GM12878 (cell line): ENCODE measurements at regions not wholly inside any gene's neighbourhood (a gene's known extent, or its start where the extent isn't known, plus 50 kb on each side); places are given as distances from the start of the nearest gene placed in this dataset.

Experiments
- ATAC-seq: fragments of 200-7000 bp; cut with Tn5 transposase; 3 replicates; pipeline ENCODE4 v1.9.1; 2020; ENCODE audit warnings: mild to moderate bottlenecking, moderate library complexity
- BruUV-seq: library from RNA; stranded (reverse); fragments of 400-500 nt; replicated peaks from 2 replicates; lab custom pipeline; 2021; lab: Mats Ljungman, UMichigan
- CTCF ChIA-PET: fragments of 300-600 bp; sonication (Branson Sonifier 250); formaldehyde crosslinking; extraction: SDS; loops from one replicate; lab custom pipeline; 2021; ENCODE audit warnings: inconsistent platforms; lab: Yijun Ruan, JAX
- POLR2A ChIA-PET: fragments of 350-600 bp; formaldehyde crosslinking; extraction: SDS; loops from one replicate; lab custom pipeline; 2021; ENCODE audit warnings: inconsistent platforms; lab: Charles Lee
- RAD21 ChIA-PET: fragments of 300-600 bp; sonication (Branson Sonifier 250); formaldehyde crosslinking; loops from one replicate; lab custom pipeline; 2023; ENCODE audit warnings: antibody characterized with exemption; ENCODE audit not compliant: unreplicated experiment; lab: Charles Lee
- SMC1A ChIA-PET: fragments of 300-600 bp; sonication (Branson Sonifier 250); formaldehyde crosslinking; loops from one replicate; lab custom pipeline; 2023; ENCODE audit not compliant: unreplicated experiment, uncharacterized antibody; lab: Charles Lee
- DNase-seq: peaks from one replicate; pipeline ENCODE4 v3.0.0-alpha.2; 2011; ENCODE audit warnings: low read depth, low spot score
- FAIRE-seq: peaks from 3 replicates; lab custom pipeline; 2011; peaks lifted over from hg19 to GRCh38; lab: Jason Lieb, UNC
- H2AFZ ChIP-seq: 2 replicates; pipeline ENCODE4 v1.6.0; 2011; ENCODE audit warnings: low read depth, low read length, control low read depth; ENCODE audit not compliant: control insufficient read depth
- H3K27ac ChIP-seq: 2 replicates; pipeline ENCODE4 v1.5.1; 2011; ENCODE audit warnings: control low read depth; ENCODE audit not compliant: control insufficient read depth, insufficient read depth
- H3K27me3 ChIP-seq, 2 experiments: replicated peaks in 1 of 2; 2 replicates each; pipeline versions ENCODE4 v1.6.0 to v1.6.1; 2011; ENCODE audit warnings: low read length in 1 of 2; ENCODE audit not compliant: control insufficient read depth in 2 of 2, insufficient read depth in 2 of 2
- H3K36me3 ChIP-seq, 2 experiments: 2 replicates each; pipeline ENCODE4 v1.5.1; 2011; ENCODE audit warnings: low read length in 1 of 2; ENCODE audit not compliant: control insufficient read depth in 2 of 2, insufficient read depth in 2 of 2
- H3K4me1 ChIP-seq: 2 replicates; pipeline ENCODE4 v1.6.1; 2011; ENCODE audit warnings: mild to moderate bottlenecking, low read length, moderate library complexity, mixed read lengths; ENCODE audit not compliant: control insufficient read depth, insufficient read depth
- H3K4me2 ChIP-seq: 2 replicates; pipeline ENCODE4 v1.6.0; 2011; ENCODE audit warnings: control low read depth; ENCODE audit not compliant: control insufficient read depth, insufficient read depth
- H3K4me3 ChIP-seq: fragments of 200-600 bp; sonication (generic); 2 replicates; pipeline ENCODE4 v1.5.1; 2016
- H3K79me2 ChIP-seq: 2 replicates; pipeline ENCODE4 v1.6.0; 2011; ENCODE audit warnings: low read length; ENCODE audit not compliant: control insufficient read depth, insufficient read depth
- H3K9ac ChIP-seq: 2 replicates; pipeline ENCODE4 v1.8.0; 2011; ENCODE audit warnings: low read length, control low read depth, mixed read lengths; ENCODE audit not compliant: control insufficient read depth, insufficient read depth
- H3K9me3 ChIP-seq: replicated peaks from 3 replicates; pipeline ENCODE4 v1.5.1; 2011; ENCODE audit warnings: mild to moderate bottlenecking, low read length; ENCODE audit not compliant: control insufficient read depth, insufficient read depth
- H4K20me1 ChIP-seq: 2 replicates; pipeline ENCODE4 v1.6.0; 2011; ENCODE audit not compliant: control insufficient read depth, insufficient read depth
- BACH1 ChIP-seq: fragments of 450-650 bp; IDR thresholded peaks from 2 replicates; pipeline ENCODE4 v1.6.1; 2017; ENCODE audit warnings: mild to moderate bottlenecking, borderline replicate concordance
- BRCA1 ChIP-seq: IDR thresholded peaks from 2 replicates; pipeline ENCODE4 v1.6.1; 2011; ENCODE audit warnings: low read depth, low read length, improper control_type of control experiment
- CEBPZ ChIP-seq: fragments of 150-350 bp; IDR thresholded peaks from 2 replicates; pipeline ENCODE4 v1.6.1; 2016; ENCODE audit warnings: low read depth, low read length
- ESRRA ChIP-seq: IDR thresholded peaks from 2 replicates; pipeline ENCODE4 v1.6.1; 2012; ENCODE audit warnings: mild to moderate bottlenecking, low read length, improper control_type of control experiment
- JUNB ChIP-seq: IDR thresholded peaks from 2 replicates; pipeline ENCODE4 v1.6.1; 2016; ENCODE audit warnings: antibody characterized with exemption, mild to moderate bottlenecking
- KLF5 ChIP-seq: fragments of 450-650 bp; IDR thresholded peaks from 2 replicates; pipeline ENCODE4 v1.6.1; 2014; ENCODE audit warnings: mild to moderate bottlenecking; ENCODE audit not compliant: partially characterized antibody
- MEF2A ChIP-seq: IDR thresholded peaks from 2 replicates; pipeline ENCODE4 v1.6.1; 2011; ENCODE audit warnings: low read depth, mild to moderate bottlenecking, low read length, moderate library complexity; ENCODE audit not compliant: insufficient read depth
- NFIC ChIP-seq: IDR thresholded peaks from 2 replicates; pipeline ENCODE4 v1.6.1; 2012; ENCODE audit warnings: low read depth, mild to moderate bottlenecking, inconsistent platforms, low read length, moderate library complexity
- NFXL1 ChIP-seq: fragments of 450-650 bp; IDR thresholded peaks from 2 replicates; pipeline ENCODE4 v1.6.1; 2017; ENCODE audit warnings: antibody characterized with exemption, mild to moderate bottlenecking, borderline replicate concordance
- NKRF ChIP-seq: fragments of 450-650 bp; conservative IDR thresholded peaks from 2 replicates; pipeline ENCODE4 v1.6.1; 2017; ENCODE audit warnings: mild to moderate bottlenecking, moderate library complexity
- RB1 ChIP-seq: fragments of 450-650 bp; formaldehyde crosslinking; IDR thresholded peaks from 2 replicates; pipeline ENCODE4 v1.6.1; 2017; ENCODE audit warnings: mild to moderate bottlenecking, borderline replicate concordance
- TCF12 ChIP-seq: IDR thresholded peaks from 2 replicates; pipeline ENCODE4 v1.6.1; 2011; ENCODE audit warnings: low read depth, mild to moderate bottlenecking, low read length
- in situ Hi-C: fragments of 300-500 bp; cut with MboI; formaldehyde crosslinking; loops from 9 replicates; pipeline ENCODE4 v1.14.3; 2018; ENCODE audit warnings: mixed read lengths
- intact Hi-C: fragments of 100-400 bp; cut with micrococcal nuclease; formaldehyde crosslinking; loops from one replicate; pipeline ENCODE4 v1.14.2; 2022; ENCODE audit not compliant: unreplicated experiment

GRCh38 chr21:23951251-23951650, 1656.0 kb downstream of the MRPL39 start:
- Histone ChIP-seq H3K27ac (no peak overlapping the region), H4K20me1 (no peaks in the 10 kb centered on the region), H2AFZ (no peak overlapping the region), H3K9me3 (no peaks in the 10 kb centered on the region), H3K4me3 (no peak overlapping the region), H3K27me3 (no peaks in the 10 kb centered on the region), H3K79me2 (no peaks in the 10 kb centered on the region), H3K36me3 (no peaks in the 10 kb centered on the region), H3K4me2 (no peak overlapping the region), H3K4me1 (no peaks in the 10 kb centered on the region), H3K9ac (no peak overlapping the region)
- CTCF ChIA-PET = no interaction called here
- SMC1A ChIA-PET = no interaction called here
- FAIRE-seq (no peak), ATAC-seq (no peak), DNase-seq (no peak)
- POLR2A ChIA-PET = no interaction called here
- RAD21 ChIA-PET = no interaction called here
- intact Hi-C loops = no loop called here
- BruUV-seq = no TSS peak
- in situ Hi-C loops = no loop called here
- TF ChIP-seq CEBPZ (no peak), KLF5 (no peak), BRCA1 (no peak), ESRRA (no peak), TCF12 (no peak), NFXL1 (no peak), NKRF (no peak), RB1 (no peak), JUNB (no peak), BACH1 (no peak), MEF2A (no peak), NFIC (no peak)
